CD4-positive, alpha-beta T cell treated with Interleukin-17A for 1 hour (primary cell): ENCODE measurements at regions not wholly inside any gene's neighbourhood (a gene's known extent, or its start where the extent isn't known, plus 50 kb on each side); places are given as distances from the start of the nearest gene placed in this dataset.
"Not testable (repeated sequence)": the region's sequence is repeated elsewhere in the genome, so short reads cannot be mapped to it uniquely, and the experiment has no call there.

ENCODE experiments used
- DNase-seq: peaks from one replicate; pipeline ENCODE4 v3.0.0-alpha.2; 2020

DNA sequence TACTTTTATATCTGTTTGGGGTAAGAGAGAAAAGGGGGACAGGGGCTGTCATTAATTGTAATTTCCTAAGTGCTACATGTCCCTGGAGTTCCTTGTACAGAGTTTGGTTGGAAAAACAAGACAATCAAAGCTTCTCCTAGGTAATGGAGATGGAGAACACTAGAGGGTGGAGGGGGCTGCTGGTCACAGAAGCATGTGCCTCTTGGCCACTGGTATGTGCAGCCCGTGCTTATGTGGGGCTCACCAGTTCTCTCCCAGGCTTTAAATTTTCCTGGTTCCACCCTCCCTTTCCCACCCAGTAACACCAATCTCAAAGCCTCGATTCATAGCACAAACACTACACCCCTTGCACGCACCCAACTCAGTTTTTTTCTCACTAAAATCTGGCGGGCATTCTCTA lies 165.6 kb downstream of the SAMD5 start:
- no peak for DNase-seq

DNA sequence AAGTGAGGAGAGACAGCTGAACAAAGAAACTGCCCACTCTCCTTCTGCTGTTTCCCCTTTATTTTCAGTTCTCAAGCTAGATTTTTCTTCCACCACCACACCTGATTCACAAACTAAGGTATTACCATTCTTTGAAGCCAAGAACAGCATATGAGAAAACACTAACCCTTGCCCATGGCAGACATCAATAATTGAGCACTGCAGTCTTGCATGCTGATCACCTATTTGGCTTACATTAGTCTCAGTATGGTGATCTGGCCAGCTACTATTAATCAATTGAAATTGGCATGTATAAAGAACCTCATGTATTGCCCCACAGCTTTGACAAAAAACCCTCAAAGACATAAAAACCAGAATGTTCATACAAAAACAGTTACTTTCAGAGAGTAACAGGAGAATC lies 166.3 kb downstream of the SAMD5 start:
- DNase-seq = no peak

DNA sequence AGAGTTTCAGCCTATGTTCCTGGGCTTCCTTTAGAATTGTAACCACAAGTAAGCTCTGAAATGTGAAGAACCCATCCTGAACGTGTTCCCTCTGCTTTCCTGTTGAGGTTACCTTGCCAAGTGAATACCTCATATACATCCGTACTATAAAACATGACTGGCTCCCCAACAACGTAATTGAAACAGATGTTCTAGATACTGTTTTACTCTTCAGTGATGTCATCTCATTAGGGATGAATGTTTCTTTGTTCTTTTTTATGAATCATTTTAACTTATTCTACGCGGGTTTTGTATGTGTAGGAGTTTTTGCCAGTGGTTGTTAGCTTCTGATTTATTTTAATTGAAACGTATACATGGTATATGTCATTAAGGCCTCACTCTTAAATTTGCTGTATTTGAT lies 166.8 kb downstream of the SAMD5 start:
- no peak for DNase-seq

DNA sequence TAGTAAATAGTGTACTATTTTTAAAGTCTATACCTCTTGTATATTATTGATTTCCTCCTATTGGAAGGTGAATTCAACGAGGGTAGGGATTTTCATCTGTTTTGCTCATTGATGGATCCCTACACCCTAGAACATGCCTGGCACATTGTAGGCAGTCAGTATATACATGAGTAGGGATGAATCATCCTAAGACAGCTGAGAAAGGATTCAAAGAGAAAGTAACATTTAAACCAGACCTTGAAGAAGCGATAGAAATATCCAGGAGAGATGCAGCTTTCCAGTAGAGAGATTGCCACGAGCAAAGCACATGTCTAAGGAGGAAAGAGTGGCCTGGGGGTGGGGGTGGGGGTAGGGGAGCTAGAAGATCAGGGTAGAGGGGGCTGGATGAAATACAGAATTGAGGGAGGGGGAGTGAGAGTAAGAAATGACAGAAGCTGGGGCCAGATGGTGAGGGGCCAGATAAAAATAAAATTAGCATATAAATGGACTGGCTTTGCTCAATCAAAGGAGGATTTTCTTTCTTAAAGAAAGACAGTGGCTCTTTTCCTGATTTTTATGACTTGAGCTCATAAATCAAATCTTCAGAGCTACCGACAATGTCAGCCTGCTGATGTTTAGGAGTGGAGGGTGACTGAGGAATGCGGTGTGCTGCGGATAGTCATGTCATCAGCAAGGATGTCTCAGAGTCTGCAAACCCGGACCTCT lies 168.2 kb downstream of the SAMD5 start:
- DNase-seq = no peak

DNA sequence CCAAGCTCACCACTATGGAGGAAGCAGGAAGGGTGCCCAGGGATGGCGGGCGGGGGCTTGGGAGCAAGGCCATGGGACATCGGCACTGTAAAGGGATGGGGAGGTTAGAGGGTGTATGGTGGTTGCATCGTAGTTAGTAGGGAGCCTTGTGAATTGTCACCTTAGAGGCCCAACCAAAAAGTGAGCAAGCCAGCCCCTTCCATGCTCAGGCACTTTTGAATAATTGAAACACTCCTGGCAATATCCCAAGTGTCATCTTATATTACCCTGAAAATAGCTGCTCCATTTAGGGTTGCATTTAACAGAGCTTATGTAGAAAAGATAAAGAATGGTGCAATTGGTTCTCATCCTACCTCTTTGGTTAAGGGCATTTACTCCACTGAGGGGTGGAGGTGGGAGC lies 169.2 kb downstream of the SAMD5 start:
- no peak for DNase-seq

DNA sequence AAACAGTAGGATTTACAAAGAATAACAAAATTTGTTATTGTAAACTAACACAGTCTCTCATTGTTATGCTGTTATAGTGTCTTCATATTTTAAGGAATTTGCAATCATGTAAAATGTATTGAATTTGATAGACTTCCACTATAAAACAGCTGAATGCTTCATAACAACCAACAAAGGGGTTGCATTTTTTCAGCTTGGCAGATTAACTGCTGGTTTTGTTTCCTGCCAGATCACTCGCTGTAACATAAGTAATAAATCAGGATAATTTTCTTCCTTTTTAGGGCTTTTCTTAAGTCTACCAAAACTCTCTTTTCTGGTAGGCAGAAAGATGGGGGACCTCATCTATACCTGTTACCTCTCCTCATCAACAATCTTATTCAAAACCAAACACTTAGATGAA lies 169.8 kb downstream of the SAMD5 start:
- DNase-seq = no peak

DNA sequence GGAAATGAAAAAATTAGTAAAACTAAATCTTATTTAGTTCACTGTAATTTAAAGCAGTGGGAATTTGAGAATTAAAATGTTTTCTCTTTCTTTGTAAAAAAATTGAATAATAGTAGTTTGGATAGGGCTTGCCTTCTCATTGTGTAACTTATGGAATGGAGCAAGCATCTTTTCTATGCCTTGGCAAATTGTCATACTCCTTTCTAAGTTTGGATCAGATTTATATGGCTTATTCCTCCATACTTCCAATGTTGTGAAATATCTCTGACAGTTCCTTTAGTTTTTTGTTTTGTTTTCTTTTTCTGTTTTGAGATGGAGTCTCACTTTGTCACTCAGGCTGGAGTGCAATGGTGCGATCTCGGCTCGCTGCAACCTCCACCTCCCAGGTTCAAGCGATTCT lies 176.4 kb downstream of the SAMD5 start:
- DNase-seq = no peak

DNA sequence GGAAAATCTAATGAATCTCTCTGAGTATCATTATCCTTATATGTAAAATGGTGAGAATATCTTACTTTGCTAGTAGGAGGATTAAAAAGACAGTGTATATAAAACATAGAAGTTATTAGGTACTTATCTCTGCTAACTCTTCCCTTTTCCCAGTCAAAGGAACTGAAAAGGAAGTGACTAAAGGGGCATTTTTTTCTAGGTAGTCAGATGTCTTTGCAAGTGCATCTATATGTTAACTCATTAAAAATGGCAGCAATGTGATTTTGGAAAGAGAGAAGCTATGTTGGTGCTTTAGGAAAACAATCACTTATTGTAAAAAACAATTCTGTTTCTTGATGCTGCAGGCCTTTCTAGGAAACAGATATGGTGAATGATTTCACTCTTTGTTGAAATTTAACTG lies 180.9 kb downstream of the SAMD5 start:
- DNase-seq = no peak

DNA sequence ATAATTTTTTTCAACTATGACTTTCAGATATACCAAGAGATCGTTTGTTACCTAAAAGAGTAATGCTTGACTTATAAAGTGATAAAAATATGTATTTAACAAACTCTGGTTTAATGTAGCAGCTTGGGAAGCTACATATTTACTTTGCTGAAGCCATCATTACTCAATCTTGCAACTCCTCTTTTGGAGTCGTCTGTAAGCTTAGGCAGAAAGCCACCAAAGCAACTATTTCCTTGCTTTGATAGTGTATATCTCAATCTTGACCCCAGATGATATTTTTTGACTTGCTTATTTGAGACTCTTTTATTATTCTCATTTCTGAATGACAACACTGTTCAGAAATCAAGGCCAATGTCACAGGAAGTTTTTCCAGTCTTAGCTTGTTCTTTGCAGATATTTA lies 183.0 kb downstream of the SAMD5 start:
- DNase-seq = no peak

DNA sequence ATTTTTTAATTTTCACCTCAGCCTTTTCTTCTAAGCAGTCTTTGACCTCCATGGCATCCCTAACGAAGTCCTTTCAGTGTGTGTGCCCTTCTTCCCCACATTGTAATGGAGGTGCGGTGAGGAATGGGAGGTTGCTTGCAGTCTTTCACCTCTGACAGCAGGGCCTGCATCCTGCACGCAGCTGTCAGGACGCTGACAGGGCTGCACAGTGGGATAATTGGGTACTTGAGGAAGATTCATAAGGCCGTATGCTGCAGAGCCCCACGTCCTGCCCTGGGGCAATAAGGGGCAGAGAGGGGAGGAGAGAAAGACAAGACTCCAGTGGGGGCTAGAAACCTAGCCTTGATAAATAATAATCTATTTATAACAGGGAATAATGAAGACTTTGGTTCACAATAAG lies 184.7 kb downstream of the SAMD5 start:
- DNase-seq = no peak

DNA sequence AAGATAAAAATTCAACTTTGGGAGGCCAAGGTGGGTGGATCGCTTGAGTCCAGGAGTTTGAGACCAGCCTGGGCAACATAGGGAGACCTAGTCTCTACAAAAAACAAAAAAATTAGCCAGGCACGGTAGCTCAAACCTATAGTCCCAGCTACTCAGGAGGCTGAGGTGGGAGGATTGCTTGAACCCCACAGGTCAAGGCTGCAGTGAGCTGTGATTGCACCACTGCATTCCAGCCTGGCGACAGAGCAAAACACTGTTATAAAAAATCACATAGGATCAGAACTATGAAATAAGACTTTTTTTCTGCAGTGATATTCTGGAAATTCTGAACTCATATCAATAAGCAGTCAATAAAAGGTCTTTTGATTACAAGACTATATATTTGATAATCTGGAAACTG lies 186.1 kb downstream of the SAMD5 start:
- DNase-seq = not testable (repeated sequence)

DNA sequence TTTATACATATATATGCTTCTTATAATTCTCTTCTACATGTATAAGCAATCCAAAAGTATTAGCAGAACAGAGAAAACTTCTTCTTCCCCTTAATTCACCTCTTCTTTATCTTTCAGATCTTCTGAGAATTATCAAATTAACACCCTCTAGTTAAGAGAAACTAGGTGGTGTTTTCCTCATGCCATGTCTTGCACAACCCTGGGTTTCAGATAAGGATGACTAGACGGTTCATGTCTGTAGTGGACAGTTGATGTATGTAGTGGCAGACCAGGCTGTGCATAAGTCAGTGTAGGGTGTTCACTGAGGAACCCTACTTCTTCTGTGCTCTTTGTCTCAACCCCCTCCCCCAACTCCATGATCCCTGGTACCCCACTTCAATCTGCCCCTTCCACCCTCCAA lies 187.3 kb downstream of the SAMD5 start:
- DNase-seq = no peak

DNA sequence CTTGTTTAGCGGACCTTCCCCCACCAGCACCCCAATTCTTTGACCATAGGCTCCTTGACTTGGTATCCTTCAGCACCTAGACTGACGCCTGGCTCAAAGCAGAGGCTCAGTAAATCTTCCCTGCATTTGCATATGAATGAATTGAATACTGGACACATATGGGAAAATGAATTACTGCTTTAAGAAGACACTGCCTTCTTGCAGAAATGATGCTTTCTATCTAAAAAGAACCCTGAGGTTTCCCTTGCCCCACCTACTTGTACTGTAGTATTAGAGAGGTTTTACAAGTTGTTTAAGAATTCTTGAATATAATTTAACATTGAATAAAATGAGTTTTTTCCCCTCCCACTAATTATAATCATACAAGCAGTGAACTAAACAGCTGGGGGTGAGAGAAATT lies 190.7 kb downstream of the SAMD5 start:
- DNase-seq = no peak

DNA sequence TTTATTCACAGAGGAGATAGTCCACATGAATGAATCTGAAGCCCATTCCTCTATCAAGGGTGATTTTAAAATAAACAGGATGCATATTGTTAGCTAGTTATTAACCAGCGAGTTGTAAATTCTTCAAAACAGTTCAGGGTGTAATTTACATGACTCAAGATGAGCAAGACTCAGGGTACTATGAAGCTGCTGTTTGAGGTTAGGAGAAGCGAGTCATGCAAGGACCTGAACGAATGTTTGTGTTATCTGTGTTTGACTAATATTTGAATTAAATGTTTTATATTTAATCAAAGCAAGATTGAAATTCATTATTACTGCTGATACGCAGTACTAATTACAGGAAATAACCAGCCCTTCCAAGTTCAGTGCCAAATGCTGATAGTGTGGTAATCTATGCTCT lies 191.1 kb downstream of the SAMD5 start:
- no peak for DNase-seq

DNA sequence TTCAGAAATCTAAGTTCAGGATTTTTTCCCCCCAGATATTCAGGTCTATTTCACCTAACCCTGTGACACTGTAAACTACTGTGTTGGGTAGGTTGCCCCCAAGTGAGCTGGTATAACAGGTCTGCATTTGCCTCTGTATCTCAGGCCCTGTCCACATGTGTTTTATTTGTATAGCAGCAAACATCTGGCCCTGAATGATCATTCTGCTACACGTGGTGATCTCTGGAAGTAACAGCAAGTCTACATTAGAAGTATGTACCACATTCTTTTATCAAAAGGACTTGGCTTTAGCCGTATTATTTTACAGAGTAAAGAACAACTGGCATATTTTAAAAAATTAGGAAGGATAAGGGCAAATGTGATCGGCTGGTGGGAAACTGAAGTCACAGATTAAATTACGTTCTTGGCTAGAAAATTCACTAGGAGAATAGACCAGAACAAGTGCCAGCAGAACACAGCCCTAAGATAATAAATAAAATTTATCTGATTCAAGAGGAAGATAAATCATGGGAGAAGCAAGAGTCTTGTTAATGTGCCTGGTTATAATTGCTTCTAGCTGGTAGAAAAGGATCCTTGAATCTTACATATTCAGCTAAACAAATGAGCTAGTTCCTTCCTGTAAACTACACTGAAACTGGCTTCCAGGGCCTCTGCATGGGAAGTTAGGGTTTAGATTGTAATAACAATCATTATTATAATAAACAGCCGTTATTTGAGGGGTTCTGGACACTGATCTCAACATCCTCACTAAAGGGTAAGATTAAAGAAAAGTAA lies 192.1 kb downstream of the SAMD5 start:
- DNase-seq = no peak

DNA sequence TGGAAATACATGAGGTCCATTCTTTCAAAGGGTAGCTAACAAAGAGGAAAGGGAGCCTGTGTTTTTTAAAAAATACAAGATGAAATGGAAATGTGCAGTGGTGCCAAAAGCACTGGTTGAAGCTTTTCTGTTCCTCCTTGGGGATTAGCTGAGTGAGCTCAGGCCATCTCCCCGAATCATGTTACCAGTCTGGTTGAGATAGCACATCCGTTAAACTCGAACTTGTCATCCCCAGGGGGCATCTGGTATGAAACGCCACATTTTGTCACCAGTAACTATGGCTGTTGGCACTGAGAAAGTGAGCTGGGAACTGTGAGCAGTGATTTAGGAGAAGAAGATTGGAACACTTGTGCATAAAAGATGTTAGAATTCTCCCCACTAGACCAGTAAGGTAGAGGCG lies 196.2 kb downstream of the SAMD5 start:
- no peak for DNase-seq

DNA sequence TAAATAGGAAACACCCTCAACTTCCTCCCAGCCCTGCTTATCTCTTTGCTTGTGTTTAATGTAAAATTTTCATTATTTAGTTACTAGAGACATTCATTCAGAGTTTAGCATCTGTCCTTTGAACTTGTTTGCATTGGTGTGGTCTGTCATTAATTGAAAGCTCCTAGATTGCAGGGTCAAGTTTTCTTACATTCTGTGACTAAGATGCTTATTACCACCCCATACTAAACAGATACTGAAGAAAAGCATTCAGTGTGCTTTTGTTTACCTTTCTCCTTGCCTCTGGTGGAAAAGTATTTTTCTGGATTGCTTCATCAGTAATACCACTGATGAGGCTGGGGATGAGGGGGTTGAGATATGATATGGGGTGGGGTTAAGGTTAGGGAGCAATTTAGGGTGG lies 199.0 kb downstream of the SAMD5 start:
- DNase-seq = no peak

DNA sequence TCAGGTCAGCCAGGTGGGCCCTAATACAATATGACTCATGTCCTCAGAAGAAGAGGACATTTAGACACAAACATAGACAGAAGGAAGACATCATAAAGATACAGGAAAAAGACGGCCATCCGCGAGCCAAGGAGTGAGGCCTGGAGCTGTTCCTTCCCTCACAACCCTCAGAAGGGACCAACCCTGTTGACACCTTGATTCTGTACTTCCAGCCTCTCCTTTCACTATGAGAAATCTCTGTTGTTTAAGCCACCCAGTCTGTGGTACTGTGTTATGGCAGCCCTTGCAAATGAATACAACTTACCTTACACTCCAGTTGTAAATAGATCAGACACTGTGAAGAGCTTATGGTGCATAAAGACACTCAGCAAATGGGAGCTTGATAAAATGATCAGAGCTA lies 199.7 kb downstream of the SAMD5 start:
- no peak for DNase-seq

DNA sequence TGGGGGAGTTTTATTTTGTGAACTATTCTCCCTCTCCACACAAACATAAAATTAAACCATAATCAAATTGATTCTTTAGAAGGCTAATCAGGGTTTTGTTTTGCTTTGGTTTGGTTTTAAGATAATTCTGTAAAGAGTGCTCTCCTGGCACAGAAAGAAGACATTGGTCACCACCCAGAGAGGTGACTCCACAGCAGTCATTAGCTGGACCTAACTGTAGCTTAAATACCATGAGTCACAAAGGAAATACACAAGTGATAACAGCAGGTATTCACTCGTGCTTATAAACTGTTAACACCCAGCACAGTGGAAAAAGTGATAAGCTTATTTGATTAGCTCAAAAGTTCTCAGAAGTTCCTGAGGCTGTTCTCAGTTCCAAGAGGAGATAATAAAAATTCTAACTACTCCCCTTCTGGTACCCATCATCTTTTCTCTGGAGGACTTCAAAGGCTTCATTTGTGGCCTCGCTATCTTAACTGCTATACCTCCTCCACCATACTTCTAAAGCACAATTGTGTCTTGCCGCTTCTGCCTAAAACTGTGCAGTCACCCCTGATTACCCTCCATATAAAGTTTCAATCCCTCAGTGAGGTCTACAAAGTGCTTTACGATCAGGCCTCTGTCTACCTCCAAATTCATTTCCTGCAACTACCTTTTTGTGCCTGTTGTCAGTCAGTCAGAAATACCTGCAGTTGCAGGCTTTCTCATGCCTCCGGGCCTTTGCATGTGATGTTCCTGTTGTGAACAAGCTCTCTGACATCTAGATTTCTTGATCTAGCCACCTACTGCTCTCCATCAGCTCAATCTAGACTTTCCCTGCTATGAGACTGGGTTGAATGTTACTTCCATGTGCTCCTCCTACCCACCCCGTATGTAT lies 201.1 kb downstream of the SAMD5 start:
- DNase-seq = no peak

DNA sequence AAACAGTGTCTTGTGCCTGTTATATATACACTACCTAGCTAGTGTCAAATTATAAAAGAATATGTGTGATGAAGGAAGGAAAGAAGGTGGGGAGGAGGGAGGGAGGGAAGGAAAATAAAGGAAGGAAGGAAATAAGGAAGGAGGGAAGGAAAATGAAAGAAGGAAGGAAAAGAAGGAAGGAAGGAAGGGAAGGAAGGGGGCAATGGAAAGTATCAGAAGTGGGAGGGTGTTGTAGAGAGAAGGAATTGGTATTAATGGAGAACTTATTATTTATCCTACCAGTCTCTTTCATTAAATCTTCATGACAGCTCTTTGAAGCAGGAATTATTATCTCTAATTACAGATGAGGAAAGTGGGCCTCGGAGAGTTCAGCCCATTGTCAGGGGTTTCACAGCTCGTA lies 202.4 kb downstream of the SAMD5 start:
- DNase-seq = no peak

DNA sequence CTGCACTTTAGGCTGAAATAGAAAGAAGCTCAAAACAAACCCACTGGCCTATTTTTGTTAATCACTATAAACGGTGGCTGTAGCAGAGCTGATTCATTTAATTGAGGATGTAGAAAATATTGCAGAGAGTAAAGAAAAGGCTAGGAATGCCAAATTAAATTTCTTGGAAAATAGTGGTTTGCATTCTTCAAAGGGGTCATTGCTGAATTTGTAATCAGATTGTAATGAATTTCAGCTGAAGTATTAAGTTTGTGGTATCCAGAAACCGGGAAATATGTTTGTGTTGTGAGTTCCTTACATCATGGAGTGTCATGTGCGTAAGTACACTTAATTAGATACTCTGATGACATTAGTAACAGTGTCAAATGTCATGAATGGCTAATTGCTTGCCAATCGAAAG lies 203.0 kb downstream of the SAMD5 start:
- no peak for DNase-seq

DNA sequence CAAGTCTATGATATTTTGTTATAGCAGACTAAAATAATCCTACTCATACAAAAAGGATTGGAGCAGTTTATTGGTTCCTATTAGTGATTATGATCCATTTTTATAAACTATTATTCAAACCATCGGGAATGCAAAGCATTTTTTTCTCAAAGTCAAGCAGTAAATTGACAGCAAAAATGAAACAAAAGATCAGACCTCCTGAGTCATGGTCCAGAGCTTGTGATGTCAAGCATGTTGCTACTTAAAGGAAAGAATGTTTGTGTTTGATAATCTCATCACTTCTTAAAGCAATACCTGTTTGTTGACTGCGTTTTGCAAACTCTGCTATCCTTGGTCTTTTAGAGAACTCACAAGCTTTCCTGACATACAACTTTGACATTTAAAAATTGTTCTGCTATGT lies 204.4 kb downstream of the SAMD5 start:
- DNase-seq = no peak

DNA sequence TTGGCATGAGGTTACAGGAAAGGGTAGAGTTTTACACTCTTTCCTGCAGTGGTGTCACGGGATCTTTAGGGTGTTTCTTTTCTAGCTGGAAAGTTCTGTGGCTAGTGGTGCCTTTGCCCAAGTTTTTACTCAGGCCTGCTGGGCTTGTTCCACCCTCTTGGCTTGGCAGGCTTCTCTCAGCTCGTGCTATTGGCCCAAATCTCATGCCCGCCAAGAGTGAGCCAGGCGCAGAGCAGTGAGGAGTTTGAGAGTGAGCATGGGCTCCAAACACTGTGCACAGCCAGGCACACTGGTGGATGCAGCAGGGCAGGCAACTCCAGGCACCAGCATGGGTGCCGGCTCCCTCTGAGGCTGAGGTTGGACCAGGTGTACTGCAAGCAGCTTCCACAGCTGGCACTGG lies 206.5 kb downstream of the SAMD5 start:
- DNase-seq = no peak

DNA sequence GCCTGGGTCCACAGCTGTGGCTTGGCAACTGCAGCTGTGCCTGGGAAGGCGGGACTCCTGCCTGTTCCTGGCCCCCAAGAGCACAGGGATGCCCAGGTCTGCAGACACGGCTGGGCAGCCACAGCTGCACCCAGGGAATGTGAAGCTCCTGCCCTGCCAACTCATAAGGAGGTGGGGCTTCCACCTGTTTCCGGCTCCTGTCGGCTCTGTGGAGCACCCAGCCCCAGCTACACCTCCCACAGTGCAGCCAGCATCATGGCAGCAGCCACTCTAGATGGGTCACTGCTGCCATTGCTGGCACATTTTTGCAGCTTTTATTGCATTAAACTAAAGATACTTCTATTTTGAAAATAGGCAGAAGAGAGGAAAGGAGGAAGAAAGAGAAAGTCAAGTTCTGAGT lies 207.9 kb downstream of the SAMD5 start:
- no peak for DNase-seq
